HG02938 (cell line): ENCODE measurements at regions not wholly inside any gene's neighbourhood (a gene's known extent, or its start where the extent isn't known, plus 50 kb on each side); places are given as distances from the start of the nearest gene placed in this dataset.

Source experiments
- ATAC-seq: cut with Tn5 transposase; IDR thresholded peaks from one replicate; pipeline ENCODE4 v1.9.1; 2021; ENCODE audit warnings: mild to moderate bottlenecking, moderate library complexity; ENCODE audit not compliant: unreplicated experiment

DNA sequence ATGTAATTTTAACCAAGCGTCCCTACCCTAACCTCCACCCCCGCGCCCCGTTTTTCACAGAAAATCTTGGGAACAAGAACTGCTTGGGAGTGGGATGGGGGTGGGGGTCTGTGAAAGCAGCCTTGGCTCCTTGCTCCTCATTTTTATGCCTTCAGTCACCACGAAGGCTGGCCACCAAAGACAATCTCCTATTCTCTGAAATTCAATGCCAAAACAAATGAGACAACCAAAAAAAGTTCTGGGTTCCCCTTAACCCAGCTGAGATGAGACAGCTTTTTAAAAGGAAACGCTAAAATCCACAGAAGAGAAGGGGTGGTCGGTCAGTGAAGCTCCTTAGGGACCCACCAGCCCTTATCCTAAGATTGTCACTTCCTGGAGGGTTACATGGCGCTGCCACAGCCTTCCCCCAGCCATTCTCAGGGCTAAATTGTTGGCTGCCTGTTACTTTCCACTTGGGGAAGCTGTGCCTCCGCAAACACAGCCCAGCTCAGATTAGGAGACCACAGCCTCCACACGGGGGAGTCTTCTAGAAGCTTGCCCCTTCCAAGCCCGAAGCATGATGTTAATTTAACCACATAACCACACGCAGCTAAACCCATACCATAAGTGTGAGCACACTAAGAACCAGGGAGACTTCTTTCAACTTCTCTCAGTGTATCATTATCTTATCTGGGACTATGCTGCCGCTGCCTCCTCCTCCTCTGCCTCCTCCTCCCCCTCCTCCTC lies 136.3 kb downstream of the FOXD1 start:
- no peak for ATAC-seq

GRCh38 chr5:73311291-73312110 lies 137.1 kb downstream of the FOXD1 start:
- no peak for ATAC-seq

DNA sequence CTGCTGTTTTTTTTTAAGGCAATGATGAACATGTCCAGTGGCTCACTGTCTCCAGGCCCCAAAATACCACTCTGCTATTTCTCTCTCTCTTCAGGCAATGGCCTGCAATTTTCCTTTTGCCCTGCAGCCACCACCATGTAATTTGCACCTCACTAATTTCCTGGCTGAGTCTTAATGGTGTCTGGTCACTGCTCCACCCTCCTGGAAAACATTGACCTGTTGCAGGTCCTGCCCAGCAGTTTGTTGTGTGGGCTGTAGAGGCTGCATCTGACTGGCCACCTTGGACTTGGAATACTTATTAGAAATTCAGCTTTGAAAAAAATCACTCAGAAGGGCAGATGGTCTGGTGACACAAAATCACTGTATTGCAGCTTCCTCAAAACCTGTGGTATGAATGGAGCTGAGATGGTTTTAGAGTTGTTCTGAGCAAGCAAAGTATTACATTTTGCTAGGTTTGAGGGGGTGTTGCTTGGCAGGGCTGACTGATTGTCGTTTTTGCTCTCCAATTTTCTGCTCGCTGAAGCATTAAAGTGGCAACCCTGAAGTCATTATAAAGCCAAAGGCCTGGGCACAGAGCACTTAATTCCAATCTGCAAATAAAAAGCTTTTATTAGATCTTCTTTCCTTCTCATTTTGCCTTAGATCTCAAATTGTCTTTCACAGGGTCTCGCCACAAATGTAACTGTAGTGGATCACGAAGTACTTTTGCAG lies 134.8 kb downstream of the TMEM174 start:
- no peak for ATAC-seq

- ATAC-seq: no peak
Measured at GRCh38 chr5:73306741-73307275, 133.8 kb downstream of the TMEM174 start.

GRCh38 chr5:73306078-73306719 lies 133.2 kb downstream of the TMEM174 start:
- ATAC-seq: no peak

GRCh38 chr5:73305386-73305785 lies 132.4 kb downstream of the TMEM174 start:
- ATAC-seq: no peak

DNA sequence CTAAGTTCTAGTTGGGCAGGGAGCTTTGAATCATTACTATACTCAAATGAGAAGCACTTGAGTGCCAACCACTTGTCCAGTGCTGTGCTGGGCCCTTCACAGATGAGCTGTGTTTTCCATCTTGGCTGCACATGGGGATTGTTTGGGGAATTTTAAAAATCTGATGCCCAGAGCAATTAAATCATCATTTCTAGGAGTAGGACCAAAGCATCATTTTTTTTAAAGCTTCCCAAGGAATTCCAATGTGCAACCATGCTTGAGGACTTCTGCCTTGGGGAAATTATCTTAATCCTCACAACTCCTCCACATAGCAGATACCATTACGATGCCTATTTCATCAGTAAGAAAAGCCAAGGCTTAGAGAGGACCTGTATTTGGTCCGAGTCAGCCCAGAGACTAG lies 131.4 kb downstream of the TMEM174 start:
- ATAC-seq: no peak

GRCh38 chr5:73303148-73304079 lies 130.4 kb downstream of the TMEM174 start:
- ATAC-seq: no peak

GRCh38 chr5:73302797-73303147 lies 129.8 kb downstream of the TMEM174 start:
- ATAC-seq: no peak

GRCh38 chr5:73301208-73301901 lies 128.4 kb downstream of the TMEM174 start:
- ATAC-seq: no peak

GRCh38 chr5:73300337-73301207 lies 127.6 kb downstream of the TMEM174 start:
- ATAC-seq: no peak

GRCh38 chr5:73299665-73300336 lies 126.8 kb downstream of the TMEM174 start:
- ATAC-seq: no peak

DNA sequence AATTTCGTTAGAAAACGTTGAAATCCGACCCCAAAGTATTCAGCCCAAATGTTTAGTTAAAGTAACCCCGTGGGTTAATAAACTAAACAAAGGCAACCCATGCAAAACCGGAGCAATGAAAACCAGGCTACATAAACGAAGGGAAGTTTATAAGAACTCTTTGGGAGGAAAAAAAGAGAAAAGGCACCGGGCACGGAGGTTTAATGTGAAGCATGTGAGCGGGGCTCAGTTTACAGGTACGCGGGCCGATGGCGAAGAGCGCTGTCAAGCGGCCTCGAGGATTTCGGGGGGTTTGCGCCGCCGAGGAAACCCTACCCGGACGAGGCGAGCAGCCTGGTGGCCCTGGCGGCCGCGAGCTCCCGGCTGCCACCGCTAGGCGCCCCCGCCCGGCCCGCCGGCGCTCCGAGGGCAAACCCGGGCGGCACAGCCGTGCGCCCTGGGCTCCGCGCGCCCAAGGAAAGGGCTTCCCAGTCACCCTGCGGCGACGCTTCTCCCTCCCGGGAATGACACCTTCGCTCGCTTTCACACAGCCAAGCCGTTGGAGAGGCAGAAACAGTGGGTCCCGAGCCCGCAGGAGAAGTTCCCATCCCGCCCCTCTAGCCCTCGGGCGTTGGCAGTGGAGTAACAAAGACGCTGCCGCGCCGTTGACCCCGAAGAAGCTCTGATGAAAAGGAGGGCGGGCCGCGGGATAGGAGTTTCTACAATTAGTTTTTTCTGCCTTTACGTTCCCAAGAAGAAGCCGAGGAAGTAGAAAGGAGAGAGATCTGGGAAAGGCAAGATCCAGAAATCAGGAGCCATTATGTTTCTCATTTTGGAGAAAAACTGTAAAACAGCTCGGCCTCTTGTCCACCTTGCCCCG lies 126.0 kb downstream of the TMEM174 start:
- no peak for ATAC-seq

DNA sequence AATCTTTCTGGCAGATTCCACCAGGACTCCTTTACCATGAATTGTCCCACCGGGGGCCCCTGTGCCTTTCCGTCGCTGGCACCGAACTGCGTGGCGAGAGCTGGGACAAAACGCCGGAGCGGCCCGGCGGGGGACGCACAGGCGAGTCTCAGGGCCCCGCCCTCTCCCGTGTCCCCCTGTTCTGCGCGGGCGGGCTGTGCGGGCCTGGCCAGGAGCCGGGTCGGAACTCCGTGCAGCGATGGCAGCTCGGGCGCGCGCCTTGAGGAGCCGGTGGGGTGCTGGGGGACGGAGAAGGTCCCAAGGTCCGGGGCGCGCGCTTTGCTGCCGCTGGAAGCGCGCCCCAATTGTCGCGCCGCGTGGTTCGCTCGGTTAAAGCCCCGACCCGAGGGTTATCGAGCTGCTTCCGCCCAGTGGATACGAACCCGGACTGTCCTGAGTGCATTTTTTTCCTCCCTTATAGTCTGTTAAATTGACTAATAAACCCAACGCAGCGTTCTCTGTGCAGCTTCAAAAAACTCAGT lies 125.3 kb downstream of the TMEM174 start:
- no peak for ATAC-seq

DNA sequence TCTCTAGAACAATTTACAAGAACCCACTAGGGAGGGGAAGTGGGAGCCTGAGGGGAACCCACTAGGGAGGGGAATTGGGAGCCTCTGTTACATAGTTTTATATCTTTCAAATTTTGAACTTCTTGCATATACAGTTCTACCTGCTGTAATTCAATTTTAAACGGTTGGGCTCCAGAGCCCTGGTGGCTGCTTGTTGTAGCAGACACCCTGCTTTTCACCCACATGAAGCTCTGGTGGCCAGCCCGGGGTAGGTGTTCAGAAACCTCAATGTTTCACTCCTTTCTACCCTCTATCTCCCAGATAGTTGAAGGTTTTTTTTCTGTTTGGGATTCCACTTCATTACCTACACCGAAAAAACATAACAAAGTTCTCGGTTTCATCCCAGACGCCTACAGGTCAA lies 124.4 kb downstream of the TMEM174 start:
- ATAC-seq: no peak

DNA sequence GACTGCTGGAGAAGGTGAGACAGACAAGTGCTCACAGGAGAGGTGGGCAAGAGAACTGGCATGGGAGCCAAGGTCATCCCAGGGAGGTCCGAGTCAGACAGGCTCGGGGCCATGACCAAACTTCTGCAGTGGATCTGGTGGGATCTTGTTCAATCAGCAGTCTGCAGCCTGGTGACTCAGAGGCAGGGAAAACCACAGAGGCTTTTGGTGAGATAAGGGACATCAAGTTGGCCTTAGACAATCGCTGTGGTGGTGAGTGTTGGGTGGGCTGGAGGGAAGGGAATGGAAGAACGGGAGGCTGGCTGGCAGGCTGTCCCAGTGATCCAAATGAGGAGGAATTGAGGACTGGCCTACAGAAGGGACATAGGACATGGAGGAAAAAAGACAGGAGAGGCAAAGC lies 123.8 kb downstream of the TMEM174 start:
- ATAC-seq: no peak

DNA sequence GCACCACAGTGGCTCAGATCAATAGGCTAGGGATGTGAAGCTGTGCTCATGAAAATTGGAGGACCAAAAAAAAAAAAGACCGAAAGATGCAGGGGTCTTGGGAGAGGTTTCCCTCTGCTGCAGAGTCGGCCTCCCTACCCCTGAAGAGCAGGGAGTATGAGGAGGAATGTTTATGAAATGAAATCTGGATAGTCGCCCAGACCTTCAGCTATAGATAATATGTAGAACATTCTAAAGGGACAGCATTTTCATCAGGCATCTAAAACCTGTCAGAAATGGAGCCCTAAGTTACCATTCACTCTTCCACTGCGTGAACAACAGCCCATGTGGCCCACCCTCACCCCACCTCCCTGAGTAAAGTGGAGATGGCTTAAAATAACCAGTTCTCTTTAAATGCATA lies 122.9 kb downstream of the TMEM174 start:
- no peak for ATAC-seq
